ENCODE measurements at regions not wholly inside any gene's neighbourhood (a gene's known extent, or its start where the extent isn't known, plus 50 kb on each side); places are given as distances from the start of the nearest gene placed in this dataset.

DNA sequence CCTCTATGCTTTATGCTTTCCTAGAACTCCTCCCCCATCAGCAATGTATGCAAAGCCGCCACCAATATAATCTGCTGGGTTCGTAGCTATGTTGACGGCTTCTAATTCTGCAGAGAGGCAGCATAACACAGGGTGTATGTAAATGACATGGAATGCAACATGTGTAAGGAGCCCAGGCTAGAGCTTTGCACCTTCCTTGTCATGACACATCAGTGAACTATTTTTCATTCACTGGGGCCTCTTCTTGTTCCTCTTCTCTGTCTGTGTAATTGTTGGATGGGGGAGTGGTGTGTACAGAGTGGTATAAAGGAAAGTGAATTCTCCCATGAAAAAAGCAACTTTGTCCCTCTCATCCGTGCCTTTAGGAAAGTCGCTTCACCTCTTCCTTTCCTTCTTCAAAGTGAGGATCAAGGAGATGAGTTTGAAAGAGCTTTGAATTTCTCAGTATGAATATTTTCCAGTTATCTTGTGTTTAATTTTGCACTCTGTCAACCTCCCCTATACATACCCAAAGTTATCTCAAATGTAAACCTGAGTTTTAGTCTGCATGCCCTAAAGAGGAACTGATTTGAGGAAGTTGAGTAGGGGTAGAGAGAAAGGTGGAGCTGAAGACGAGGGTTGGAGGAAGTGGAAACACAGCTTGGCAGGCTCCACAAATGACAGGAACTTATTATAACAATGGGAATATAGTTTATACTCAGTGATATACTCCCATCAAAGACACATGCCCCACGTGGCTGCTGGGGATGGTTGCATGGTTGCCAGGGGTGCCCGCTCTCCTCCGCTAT lies 74.9 kb upstream of the ARL4C start:
- TF ChIP-seq, protein P1, sequence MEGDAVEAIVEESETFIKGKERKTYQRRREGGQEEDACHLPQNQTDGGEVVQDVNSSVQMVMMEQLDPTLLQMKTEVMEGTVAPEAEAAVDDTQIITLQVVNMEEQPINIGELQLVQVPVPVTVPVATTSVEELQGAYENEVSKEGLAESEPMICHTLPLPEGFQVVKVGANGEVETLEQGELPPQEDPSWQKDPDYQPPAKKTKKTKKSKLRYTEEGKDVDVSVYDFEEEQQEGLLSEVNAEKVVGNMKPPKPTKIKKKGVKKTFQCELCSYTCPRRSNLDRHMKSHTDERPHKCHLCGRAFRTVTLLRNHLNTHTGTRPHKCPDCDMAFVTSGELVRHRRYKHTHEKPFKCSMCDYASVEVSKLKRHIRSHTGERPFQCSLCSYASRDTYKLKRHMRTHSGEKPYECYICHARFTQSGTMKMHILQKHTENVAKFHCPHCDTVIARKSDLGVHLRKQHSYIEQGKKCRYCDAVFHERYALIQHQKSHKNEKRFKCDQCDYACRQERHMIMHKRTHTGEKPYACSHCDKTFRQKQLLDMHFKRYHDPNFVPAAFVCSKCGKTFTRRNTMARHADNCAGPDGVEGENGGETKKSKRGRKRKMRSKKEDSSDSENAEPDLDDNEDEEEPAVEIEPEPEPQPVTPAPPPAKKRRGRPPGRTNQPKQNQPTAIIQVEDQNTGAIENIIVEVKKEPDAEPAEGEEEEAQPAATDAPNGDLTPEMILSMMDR (IDR thresholded peaks at IDR 0.05; ENCODE audit: insufficient read depth, low read length) = no peak
- no peak overlapping the region for H3K4me3 ChIP-seq (ENCODE audit: low read depth, low read length)
- no peak for DNase-seq (ENCODE audit: low read depth)

DNA sequence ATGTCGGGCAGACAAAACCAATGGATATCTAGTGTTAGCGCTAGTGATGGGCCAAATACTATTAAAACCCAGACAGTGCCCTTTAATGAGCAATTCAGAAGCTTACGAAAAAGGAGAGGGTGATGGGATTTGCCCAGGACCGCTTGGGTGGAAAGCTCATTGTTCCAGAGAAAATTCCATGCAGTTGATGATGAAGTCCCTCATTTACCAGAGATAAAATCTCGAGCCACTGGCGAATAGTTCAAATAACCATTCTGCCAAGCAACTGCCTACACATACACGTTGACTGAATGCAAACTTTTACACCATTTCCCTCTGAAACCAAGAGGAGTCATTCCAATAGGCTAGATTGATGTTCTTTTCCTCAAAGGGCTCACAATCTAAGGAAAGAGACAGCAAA lies 73.6 kb upstream of the ARL4C start:
- no peak for DNase-seq (ENCODE audit: low read depth)
- no peak overlapping the region for H3K4me3 ChIP-seq (ENCODE audit: low read depth, low read length)
- TF ChIP-seq, protein P1 (IDR thresholded peaks at IDR 0.05; ENCODE audit: insufficient read depth, low read length) = no peak

DNA sequence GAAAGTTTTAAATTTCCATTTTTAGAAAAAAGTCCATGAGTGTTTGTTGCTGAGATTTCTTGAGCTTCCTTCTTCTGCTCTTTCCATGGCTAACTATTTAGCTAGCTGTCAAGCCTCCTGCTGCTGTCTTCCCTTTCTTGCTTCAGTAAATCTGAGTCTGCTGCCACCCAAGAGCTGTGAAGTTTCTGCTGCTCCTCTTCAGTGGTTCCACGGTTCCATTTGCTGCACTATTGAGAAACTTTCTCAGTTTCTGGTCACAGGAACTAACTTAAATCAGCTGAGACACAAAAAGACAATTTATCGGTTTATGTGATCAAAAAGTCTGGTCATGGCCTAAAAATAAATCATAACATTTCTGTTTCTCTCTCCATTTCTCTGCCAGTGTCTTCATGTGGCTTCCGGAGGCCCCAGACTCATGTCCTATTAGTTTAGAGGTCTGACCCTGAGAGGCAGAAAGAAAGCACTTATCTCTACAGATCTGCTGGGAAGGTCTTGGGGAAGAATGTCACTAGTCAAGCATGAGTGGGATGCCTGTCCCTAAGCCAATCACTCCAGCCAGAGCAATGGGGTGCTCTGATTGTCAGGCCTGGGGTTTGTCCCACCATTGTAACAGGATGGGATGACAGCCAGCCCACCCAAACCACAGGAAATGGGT lies 73.0 kb upstream of the ARL4C start:
- no peak overlapping the region for H3K4me3 ChIP-seq (ENCODE audit: low read depth, low read length)
- TF ChIP-seq, protein P1 (IDR thresholded peaks at IDR 0.05; ENCODE audit: insufficient read depth, low read length) = no peak
- DNase-seq (ENCODE audit: low read depth) = no peak

DNA sequence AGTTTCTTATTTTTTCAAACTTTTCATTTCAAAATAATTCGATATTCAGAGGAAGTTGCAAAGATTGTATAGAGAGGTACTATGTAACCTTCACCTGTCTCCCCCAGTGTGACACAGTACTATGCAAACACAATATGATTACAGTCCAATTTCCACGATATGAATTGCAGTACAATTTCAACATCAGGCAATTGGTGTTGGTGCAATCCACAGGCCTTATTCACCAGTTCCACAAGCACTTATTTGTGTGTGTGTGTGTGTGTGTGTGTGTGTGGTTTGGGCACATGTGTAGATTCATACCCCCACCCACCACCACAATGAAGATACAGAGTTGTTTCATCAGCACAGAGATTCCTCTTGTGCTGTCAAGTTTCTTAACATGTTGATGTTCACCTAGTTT lies 69.7 kb upstream of the ARL4C start:
- DNase-seq (ENCODE audit: low read depth) = no peak
- no peak overlapping the region for H3K4me3 ChIP-seq (ENCODE audit: low read depth, low read length)
- TF ChIP-seq, protein P1 (IDR thresholded peaks at IDR 0.05; ENCODE audit: insufficient read depth, low read length) = no peak

DNA sequence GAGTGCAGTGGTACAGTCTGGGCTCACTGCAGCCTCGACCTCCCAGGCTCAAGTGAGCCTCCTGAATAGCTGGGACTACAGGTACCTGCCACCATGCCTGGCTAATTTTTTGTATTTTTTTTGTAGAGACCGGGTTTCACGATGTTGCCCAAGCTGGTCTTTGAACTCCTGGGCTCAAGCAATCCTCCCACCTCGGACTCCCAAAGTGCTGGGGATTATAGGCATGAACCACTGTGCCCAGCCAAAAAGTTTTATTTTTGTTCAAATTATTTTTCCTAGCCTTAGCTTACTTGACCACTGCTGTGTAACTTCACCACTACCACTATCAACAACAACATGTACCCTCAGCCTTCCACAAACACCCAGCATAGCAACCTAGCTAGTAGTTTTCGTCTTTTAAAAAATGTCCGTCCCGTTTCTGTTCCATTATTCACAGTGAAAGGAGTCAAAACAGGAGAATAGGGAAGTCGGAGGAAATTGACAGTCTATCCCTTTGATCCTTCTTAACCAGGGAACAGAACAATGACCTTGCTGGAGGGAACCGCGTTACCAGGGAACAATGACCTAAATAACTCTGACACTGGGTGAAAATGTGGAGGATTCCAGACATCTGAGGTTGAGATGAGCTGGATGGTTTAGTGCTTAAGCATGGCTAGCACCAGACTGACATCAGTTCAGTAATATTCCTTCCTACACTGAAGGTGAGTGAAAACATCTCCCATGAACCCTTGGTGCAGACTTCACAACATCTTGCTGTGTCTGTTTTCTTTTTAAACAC lies 69.2 kb upstream of the ARL4C start:
- DNase-seq (ENCODE audit: low read depth) = no peak
- no peak overlapping the region for H3K4me3 ChIP-seq (ENCODE audit: low read depth, low read length)
- TF ChIP-seq, protein P1 (IDR thresholded peaks at IDR 0.05; ENCODE audit: insufficient read depth, low read length) = no peak

DNA sequence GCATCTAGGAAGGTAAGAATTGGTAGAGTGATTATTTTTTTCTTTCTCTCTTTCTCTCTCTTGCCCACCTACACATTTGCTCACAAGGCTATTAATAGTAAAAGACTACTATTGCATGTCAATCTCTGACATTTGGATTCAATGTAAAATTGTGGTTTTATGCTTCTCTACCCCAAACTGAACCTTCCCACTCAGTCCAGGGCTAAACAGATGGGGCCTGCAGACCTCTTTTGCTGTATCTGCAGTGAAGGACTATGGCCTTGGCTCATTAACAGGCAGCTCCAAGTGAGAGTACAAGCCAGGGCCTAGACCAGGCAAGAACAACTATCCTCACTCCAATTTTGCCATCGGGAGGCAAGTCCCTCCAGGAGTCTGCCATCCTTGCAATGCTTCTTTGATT lies 68.3 kb upstream of the ARL4C start:
- peak; percentile 24 for DNase-seq (ENCODE audit: low read depth)
- no peak overlapping the region for H3K4me3 ChIP-seq (ENCODE audit: low read depth, low read length)
- TF ChIP-seq, protein P1 (IDR thresholded peaks at IDR 0.05; ENCODE audit: insufficient read depth, low read length) = no peak

Data from fibroblast of the aortic adventitia (primary cell).